Smooth muscle cell (in vitro differentiated cells): ENCODE measurements at regions not wholly inside any gene's neighbourhood (a gene's known extent, or its start where the extent isn't known, plus 50 kb on each side); places are given as distances from the start of the nearest gene placed in this dataset.

Source experiments
- DNase-seq: peaks from one replicate; lab custom pipeline; 2025; ENCODE audit not compliant: unreplicated experiment; lab: John Stamatoyannopoulos, UW
- H2AFZ ChIP-seq: fragments of 200-600 bp; sonication (generic); 2 replicates; pipeline ENCODE4 v1.6.0; 2016; ENCODE audit warnings: antibody characterized with exemption, low read depth, mild to moderate bottlenecking
- H3F3A ChIP-seq: fragments of 200-600 bp; sonication (generic); 2 replicates; pipeline ENCODE4 v1.6.0; 2017; ENCODE audit warnings: antibody characterized with exemption, low read depth
- H3K27ac ChIP-seq: fragments of 200-600 bp; sonication (generic); 2 replicates; pipeline ENCODE4 v1.5.1; 2016; ENCODE audit warnings: low read depth, mild to moderate bottlenecking
- H3K27me3 ChIP-seq: fragments of 200-600 bp; sonication (generic); 2 replicates; pipeline ENCODE4 v1.6.1; 2016; ENCODE audit warnings: low read depth, mild to moderate bottlenecking
- H3K36me3 ChIP-seq: fragments of 200-600 bp; sonication (generic); 2 replicates; pipeline ENCODE4 v1.5.1; 2016; ENCODE audit warnings: low read depth
- H3K4me1 ChIP-seq: fragments of 200-600 bp; sonication (generic); 2 replicates; pipeline ENCODE4 v1.5.1; 2016; ENCODE audit warnings: low read depth
- H3K4me2 ChIP-seq: fragments of 200-600 bp; sonication (generic); 2 replicates; pipeline ENCODE4 v1.6.0; 2016; ENCODE audit warnings: mild to moderate bottlenecking
- H3K4me3 ChIP-seq: fragments of 200-600 bp; sonication (generic); 2 replicates; pipeline ENCODE4 v1.5.1; 2016; ENCODE audit warnings: mild to moderate bottlenecking
- H3K79me2 ChIP-seq: fragments of 200-600 bp; sonication (generic); 2 replicates; pipeline ENCODE4 v1.6.0; 2016; ENCODE audit warnings: low read depth, mild to moderate bottlenecking
- H3K9ac ChIP-seq: fragments of 200-600 bp; sonication (generic); 2 replicates; pipeline ENCODE4 v1.6.0; 2016; ENCODE audit warnings: low read depth
- H3K9me3 ChIP-seq: fragments of 200-600 bp; sonication (generic); replicated peaks from 2 replicates; pipeline ENCODE4 v1.5.1; 2016; ENCODE audit warnings: low read depth
- H4K20me1 ChIP-seq: fragments of 200-600 bp; sonication (generic); 2 replicates; pipeline ENCODE4 v1.6.0; 2016; ENCODE audit warnings: low read depth
- WGBS: methylation state at CpG from one replicate; pipeline ENCODE4 v1.1.7; 2016; ENCODE audit warnings: low lambda C conversion rate; 5-methylcytosine and 5-hydroxymethylcytosine counted together
- TF ChIP-seq, protein P1 (sequence below): fragments of 200-600 bp; sonication (generic); IDR thresholded peaks from 2 replicates; pipeline ENCODE4 v1.5.1; 2017; ENCODE audit warnings: borderline replicate concordance, mild to moderate bottlenecking, antibody characterized with exemption; ENCODE audit not compliant: insufficient read depth, poor library complexity, severe bottlenecking

DNA sequence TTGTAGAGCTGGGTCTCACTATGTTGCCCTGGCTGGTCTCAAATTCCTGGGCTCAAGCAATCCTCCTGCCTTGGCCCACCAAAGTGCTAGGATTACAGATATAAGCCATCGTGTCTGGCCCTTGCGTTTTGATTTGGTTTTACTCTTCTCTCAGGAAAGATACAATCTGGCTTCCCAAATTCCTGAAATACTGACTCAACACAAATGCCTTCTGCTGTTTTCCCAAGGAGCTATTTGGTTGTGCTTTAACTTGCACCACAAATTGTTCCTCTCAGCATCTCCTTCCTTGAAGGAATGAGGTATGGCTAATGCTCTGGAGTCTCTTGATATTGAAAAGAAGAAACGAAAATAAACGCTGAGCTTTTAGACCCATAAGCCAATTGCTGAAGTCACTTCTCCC, 110.0 kb upstream of the PAX6 start:
- DNase-seq, result no peak
- Histone ChIP-seq H3K9ac (no peak overlapping the region), H3K4me2 (no peak overlapping the region), H3K4me3 (no peak overlapping the region), H3K27ac (no peak overlapping the region), H3K36me3 (no peaks in the 10 kb centered on the region), H3F3A (no peaks in the 10 kb centered on the region), H4K20me1 (no peaks in the 10 kb centered on the region), H3K4me1 (no peaks in the 10 kb centered on the region), H3K9me3 (no peaks in the 10 kb centered on the region), H3K27me3 (no peaks in the 10 kb centered on the region), H2AFZ (no peak overlapping the region), H3K79me2 (no peaks in the 10 kb centered on the region)
- 5% methylated on average over 4 of the region's 4 CpGs for whole genome bisulfite sequencing
- TF ChIP-seq, protein P1, sequence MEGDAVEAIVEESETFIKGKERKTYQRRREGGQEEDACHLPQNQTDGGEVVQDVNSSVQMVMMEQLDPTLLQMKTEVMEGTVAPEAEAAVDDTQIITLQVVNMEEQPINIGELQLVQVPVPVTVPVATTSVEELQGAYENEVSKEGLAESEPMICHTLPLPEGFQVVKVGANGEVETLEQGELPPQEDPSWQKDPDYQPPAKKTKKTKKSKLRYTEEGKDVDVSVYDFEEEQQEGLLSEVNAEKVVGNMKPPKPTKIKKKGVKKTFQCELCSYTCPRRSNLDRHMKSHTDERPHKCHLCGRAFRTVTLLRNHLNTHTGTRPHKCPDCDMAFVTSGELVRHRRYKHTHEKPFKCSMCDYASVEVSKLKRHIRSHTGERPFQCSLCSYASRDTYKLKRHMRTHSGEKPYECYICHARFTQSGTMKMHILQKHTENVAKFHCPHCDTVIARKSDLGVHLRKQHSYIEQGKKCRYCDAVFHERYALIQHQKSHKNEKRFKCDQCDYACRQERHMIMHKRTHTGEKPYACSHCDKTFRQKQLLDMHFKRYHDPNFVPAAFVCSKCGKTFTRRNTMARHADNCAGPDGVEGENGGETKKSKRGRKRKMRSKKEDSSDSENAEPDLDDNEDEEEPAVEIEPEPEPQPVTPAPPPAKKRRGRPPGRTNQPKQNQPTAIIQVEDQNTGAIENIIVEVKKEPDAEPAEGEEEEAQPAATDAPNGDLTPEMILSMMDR, result no peak

DNA sequence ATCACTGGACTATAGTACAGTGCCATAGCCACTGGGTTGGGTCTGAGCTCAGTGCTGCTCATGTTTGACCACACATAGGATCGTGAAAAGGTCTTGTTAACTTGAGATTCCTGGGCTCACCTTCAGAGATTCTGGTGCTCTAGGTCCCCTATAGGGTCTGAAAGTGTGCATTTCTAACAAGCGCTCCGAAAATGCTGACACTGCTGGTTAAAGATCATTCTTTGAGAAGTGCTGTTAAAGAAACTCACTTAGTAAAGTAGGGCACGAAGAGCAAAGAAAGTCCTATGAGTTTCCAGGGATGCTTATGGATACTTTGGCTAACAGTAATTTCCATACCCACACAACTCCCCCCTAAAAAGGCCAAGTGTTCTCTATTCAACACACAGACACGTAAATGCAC, 108.1 kb upstream of the PAX6 start:
- H3K36me3 ChIP-seq, result no peaks in the 10 kb centered on the region
- no peaks in the 10 kb centered on the region for H3K9me3 ChIP-seq
- no peak for DNase-seq
- no peaks in the 10 kb centered on the region for H3K79me2 ChIP-seq
- H3F3A ChIP-seq, result no peaks in the 10 kb centered on the region
- no peak overlapping the region for H3K9ac ChIP-seq
- H2AFZ ChIP-seq, result no peak overlapping the region
- H3K4me2 ChIP-seq, result no peak overlapping the region
- H3K4me3 ChIP-seq, result no peak overlapping the region
- no peaks in the 10 kb centered on the region for H3K4me1 ChIP-seq
- H3K27ac ChIP-seq, result no peak overlapping the region
- TF ChIP-seq, protein P1, result no peak
- WGBS, result 92% methylated on average over 5 of the region's 5 CpGs
- no peaks in the 10 kb centered on the region for H3K27me3 ChIP-seq
- no peaks in the 10 kb centered on the region for H4K20me1 ChIP-seq

DNA sequence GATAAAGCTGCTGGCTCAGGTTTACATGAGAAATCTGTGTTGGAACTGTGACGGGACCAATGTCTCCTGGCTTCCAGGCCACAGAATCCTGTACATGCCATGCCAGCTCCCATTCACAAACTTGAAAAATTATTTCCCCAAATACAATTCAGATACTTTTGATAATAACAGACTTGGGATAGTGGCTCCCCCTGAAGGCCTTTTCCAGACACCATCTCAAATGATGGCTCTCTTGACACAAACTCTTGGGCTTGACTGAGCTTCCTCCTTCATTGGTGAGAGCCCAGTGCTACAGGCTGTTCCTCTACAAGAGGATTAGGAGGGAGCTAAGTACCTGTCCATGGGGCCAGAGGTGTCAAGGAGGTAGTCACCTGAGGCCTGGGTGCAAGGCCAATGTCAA, 104.7 kb upstream of the PAX6 start:
- DNase-seq, result no peak
- Histone ChIP-seq H3K36me3 (no peaks in the 10 kb centered on the region), H3K27ac (no peak overlapping the region), H3K4me2 (no peak overlapping the region), H4K20me1 (no peaks in the 10 kb centered on the region), H3K4me1 (no peaks in the 10 kb centered on the region), H2AFZ (no peak overlapping the region), H3K79me2 (no peaks in the 10 kb centered on the region), H3K4me3 (no peak overlapping the region), H3K9ac (no peak overlapping the region), H3K9me3 (no peaks in the 10 kb centered on the region), H3K27me3 (no peaks in the 10 kb centered on the region), H3F3A (no peaks in the 10 kb centered on the region)
- TF ChIP-seq, protein P1, result no peak
- WGBS, result 100% methylated on average over 1 of the region's 1 CpG

DNA sequence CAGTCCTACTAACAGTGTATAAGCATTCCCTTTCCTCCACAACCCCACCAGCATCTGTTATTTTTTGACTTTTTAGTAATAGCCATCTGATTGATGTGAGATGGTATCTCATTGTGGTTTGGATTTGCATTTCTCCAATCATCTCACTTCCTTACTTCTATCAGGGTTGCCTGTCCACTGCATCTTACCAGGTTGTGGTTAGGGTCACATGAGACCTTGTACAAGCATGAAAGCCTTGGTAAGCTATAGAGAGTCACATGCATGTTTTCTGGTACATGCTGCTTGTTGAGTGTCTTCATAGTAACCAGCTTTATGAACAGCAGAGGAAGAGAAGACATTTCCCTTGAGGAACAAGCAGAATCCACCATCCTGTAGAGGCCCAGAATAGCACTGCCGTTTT, 102.9 kb upstream of the PAX6 start:
- Histone ChIP-seq H3K4me2 (no peak overlapping the region), H3K9me3 (no peaks in the 10 kb centered on the region), H4K20me1 (no peaks in the 10 kb centered on the region), H3K79me2 (no peaks in the 10 kb centered on the region), H3F3A (no peaks in the 10 kb centered on the region), H3K27me3 (no peaks in the 10 kb centered on the region), H3K36me3 (no peaks in the 10 kb centered on the region), H3K4me3 (no peak overlapping the region), H3K4me1 (no peaks in the 10 kb centered on the region), H3K27ac (no peak overlapping the region), H2AFZ (no peak overlapping the region), H3K9ac (no peak overlapping the region)
- TF ChIP-seq, protein P1, result no peak
- 100% methylated on average over 1 of the region's 1 CpG for WGBS
- DNase-seq, result no peak
